ENCODE measurements at regions not wholly inside any gene's neighbourhood (a gene's known extent, or its start where the extent isn't known, plus 50 kb on each side); places are given as distances from the start of the nearest gene placed in this dataset.

DNA sequence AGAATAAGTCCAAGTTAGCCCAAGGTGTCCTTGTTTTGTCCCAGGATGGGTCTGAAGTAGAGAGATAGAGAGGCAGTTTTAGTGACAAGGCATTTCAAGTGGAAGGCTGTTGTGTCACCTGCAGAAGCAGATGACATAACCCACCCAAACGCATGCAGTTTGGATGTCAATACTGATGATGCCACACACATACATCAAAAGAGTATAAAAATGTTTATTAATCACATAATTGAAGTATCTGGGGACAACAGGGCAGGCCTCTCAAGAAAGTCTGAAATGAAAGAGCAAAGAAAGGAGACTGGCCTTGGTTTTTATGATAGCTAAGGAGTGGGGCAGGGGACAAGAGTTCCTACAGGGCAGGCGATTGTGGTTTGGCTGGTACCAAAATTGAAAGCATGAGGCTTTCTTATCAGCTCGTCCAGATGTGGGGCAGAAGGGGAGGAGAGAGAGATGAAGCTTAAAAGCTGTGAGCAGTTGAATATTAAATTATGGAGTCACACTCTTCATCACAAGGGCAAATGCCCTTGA lies 78.4 kb upstream of the TSPAN8 start:
- no peak for DNase-seq

- no peak for DNase-seq
Observed at GRCh38 chr12:71233083-71233482, 75.3 kb upstream of the TSPAN8 start.

DNA sequence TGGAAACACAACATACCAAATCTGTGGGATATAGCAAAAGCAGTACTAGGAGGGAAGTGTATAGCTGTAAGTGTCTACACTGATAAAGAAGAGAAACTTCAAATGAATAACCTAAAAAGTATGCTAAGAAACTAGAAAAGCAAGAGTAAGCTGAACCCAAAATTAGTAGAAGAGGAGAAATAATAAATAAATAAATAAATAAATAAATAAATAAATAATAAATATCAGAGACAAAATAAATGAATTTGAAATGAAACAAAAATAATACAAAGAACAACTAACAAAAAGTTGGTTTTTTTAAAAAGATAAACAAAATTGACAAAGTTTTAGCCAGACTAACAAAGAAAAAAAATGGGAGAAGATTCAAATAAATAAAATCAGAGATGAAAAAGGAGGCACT lies 72.7 kb upstream of the TSPAN8 start:
- DNase-seq, result no peak

DNA sequence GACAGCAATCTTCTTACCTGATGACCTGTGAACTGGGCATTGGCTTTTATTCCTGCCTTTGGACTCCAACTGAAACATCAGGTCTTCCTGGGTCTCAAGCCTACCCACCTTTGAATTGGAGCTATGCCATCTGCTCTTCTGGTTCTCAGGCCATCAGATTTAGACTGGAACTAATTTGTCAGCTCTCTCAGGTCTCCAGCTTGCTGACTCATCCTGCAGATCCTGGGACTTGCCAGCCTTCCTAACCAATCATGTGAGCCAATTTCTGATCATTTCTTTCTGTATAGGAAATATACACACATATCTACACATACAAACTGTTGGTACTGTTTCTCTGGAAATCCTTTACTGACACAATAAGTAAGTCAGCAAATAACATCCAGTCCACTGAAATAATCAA lies 65.3 kb upstream of the TSPAN8 start:
- no peak for DNase-seq

DNA sequence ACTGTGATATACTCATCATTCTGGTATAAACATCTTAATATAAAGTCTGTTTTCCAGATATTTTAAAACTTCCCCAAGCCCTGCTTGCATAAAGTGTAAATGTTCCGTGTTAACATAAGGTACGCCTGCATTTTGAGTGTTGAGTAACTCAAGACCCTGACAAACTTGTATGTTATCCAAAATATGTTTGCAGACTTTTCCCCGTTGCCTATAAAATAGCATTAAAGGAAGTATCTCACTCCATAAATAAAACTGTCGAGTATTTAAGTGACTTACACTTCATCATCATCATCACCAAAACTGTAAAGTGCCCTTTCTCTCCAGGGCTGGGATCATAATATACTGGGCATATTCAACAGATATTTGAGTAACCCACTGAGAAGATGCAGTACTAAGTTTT lies 64.6 kb upstream of the TSPAN8 start:
- no peak for DNase-seq

GRCh38 chr12:71220260-71220659 lies 62.5 kb upstream of the TSPAN8 start:
- DNase-seq, result no peak

GRCh38 chr12:71219224-71219623 lies 61.4 kb upstream of the TSPAN8 start:
- no peak for DNase-seq

DNA sequence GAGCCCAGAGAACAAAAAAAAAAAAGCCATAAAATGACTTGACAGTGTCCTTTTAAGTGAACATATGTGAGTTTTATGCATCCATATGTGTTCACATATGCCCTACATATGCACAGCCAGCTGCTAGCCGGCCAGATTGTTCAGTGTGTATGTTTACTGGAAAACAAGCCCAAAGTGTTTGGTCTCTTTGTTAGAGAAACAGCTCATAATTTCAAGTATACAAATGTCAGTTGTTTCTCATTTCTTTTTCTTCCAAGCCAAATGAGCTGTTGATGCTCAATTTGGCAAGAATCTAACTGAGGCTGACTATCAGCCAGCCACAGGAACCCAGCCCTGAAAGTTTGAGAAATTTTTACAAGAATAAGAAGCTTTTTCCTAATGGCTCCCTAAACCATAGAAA lies 60.8 kb upstream of the TSPAN8 start:
- no peak for DNase-seq

DNA sequence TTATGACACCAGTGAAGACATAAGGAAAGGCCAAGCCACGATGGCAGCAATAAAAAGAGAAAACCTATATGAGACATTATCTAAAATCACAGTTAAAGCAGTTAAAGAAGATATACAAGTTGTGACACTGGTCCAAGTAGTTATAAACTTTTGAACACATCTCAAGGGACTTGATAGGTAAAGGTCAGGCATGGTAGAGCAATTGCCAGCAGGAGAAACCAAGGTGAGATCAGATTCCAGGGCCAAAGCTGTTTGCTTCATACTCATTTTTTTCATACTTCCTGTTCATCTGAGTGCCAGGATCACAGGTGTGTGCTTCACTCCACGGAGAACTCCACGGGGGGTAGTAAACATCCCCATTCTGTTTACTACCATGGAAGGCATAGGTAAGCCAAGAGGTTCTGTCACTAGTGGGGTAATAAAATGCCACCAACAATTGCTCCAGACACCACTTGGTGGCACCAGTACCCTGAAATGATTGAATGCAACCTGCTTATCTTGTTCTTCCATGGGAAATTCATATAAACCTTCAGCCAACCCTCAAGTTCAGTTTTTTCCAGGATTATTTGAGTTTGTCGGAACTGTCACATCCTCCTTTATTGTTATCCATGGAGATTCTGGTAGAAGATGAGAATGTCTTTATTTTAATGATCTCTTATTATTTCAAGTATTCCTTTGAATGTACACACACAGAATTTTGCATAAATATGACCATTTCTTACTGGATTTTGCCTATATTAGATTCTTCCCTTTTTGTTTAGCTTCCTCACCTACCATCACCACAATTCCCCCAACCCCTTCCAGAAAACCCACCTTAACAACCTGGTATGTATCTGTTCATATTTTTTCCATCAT lies 59.2 kb upstream of the TSPAN8 start:
- DNase-seq, result peak; percentile 23

- no peak for DNase-seq
Observed at GRCh38 chr12:71214511-71215285, 56.9 kb upstream of the TSPAN8 start.

GRCh38 chr12:71208053-71208685 lies 50.4 kb upstream of the TSPAN8 start:
- no peak for DNase-seq
